ENCODE measurements at regions not wholly inside any gene's neighbourhood (a gene's known extent, or its start where the extent isn't known, plus 50 kb on each side); places are given as distances from the start of the nearest gene placed in this dataset.

GRCh38 chr5:152097128-152097527 is 172.5 kb upstream of the GLRA1 start:
- H3K27ac ChIP-seq = no peak overlapping the region
- no peak for TF ChIP-seq ZFX (IDR thresholded peaks at IDR 0.05; ENCODE audit: borderline replicate concordance)
- TF ChIP-seq, protein P1, sequence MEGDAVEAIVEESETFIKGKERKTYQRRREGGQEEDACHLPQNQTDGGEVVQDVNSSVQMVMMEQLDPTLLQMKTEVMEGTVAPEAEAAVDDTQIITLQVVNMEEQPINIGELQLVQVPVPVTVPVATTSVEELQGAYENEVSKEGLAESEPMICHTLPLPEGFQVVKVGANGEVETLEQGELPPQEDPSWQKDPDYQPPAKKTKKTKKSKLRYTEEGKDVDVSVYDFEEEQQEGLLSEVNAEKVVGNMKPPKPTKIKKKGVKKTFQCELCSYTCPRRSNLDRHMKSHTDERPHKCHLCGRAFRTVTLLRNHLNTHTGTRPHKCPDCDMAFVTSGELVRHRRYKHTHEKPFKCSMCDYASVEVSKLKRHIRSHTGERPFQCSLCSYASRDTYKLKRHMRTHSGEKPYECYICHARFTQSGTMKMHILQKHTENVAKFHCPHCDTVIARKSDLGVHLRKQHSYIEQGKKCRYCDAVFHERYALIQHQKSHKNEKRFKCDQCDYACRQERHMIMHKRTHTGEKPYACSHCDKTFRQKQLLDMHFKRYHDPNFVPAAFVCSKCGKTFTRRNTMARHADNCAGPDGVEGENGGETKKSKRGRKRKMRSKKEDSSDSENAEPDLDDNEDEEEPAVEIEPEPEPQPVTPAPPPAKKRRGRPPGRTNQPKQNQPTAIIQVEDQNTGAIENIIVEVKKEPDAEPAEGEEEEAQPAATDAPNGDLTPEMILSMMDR (IDR thresholded peaks at IDR 0.05) = no peak

- no peak overlapping the region for H3K27ac ChIP-seq
- TF ChIP-seq, protein P1 (IDR thresholded peaks at IDR 0.05) = no peak
- TF ChIP-seq ZFX (IDR thresholded peaks at IDR 0.05; ENCODE audit: borderline replicate concordance) = no peak
Observed at GRCh38 chr5:152094716-152095115, 170.1 kb upstream of the GLRA1 start.

DNA sequence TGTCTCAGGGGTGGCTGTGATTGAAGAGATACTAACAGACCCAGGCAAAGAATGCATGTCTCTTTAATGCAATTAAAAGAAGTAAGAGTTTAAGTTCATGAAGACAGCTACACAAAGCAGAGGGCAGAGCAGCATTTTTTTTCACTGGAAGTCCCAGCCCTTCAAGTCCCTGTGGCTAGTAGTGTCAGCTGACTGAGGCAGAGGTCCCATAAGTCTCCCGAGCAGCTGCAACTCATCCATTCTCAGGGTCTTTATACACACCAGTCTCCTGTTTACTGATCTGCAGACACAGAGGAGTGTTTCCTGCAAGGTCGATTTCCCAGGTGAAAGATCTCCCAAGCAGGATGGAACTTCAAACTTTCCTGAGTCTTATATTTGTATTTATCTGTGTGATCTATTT is 169.4 kb upstream of the GLRA1 start:
- no peak overlapping the region for H3K27ac ChIP-seq
- no peak for TF ChIP-seq ZFX (IDR thresholded peaks at IDR 0.05; ENCODE audit: borderline replicate concordance)
- TF ChIP-seq, protein P1 (IDR thresholded peaks at IDR 0.05) = no peak

- no peak for TF ChIP-seq ZFX (IDR thresholded peaks at IDR 0.05; ENCODE audit: borderline replicate concordance)
- TF ChIP-seq, protein P1 (IDR thresholded peaks at IDR 0.05) = no peak
- H3K27ac ChIP-seq = no peak overlapping the region
Observed at GRCh38 chr5:152092580-152092979, 167.9 kb upstream of the GLRA1 start.

GRCh38 chr5:152089644-152090043 is 165.0 kb upstream of the GLRA1 start:
- no peak overlapping the region for H3K27ac ChIP-seq
- TF ChIP-seq, protein P1 (IDR thresholded peaks at IDR 0.05) = no peak
- no peak for TF ChIP-seq ZFX (IDR thresholded peaks at IDR 0.05; ENCODE audit: borderline replicate concordance)

DNA sequence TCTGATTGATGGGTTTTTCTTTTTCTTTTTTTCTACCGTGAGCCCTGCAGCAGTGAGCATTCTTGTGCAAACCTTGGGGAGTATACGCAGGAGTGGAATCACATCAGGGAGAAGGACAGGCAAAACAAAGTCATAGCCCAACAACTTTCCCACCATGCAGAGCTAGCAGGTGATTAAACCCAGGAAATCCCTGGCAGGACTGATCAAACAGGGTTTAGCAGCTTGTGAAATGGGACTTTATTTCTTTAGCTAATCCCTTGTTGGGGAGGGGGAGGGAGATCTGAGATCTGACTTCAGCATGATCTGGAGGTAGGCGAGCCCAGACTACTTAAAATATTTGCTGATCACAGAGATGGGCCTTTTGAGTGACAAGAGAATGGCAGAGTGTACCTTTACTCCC is 162.0 kb upstream of the GLRA1 start:
- no peak for TF ChIP-seq ZFX (IDR thresholded peaks at IDR 0.05; ENCODE audit: borderline replicate concordance)
- TF ChIP-seq, protein P1 (IDR thresholded peaks at IDR 0.05) = no peak
- no peak overlapping the region for H3K27ac ChIP-seq

DNA sequence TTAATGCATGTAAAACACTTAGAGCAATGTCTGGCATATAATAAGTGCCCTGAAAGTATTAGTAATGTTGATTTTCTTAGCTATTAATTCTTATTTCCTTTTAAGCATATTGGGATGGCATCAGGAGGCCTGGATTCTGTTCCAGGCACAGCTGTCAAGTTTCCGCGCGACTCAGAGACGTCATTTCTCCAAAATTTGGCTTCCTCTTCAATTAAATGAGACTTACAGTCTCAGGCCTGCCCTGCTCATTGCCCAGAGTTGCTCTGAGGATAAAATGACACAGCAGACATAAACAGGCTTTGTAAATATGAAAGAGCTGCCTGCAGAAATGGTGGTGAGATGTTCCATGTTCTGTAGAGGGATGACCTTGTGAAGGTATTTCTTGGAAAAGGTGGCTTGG is 159.8 kb upstream of the GLRA1 start:
- TF ChIP-seq, protein P1 (IDR thresholded peaks at IDR 0.05) = no peak
- TF ChIP-seq ZFX (IDR thresholded peaks at IDR 0.05; ENCODE audit: borderline replicate concordance) = no peak
- H3K27ac ChIP-seq = no peak overlapping the region

Data from 22Rv1 (cell line).